ENCODE measurements at regions not wholly inside any gene's neighbourhood (a gene's known extent, or its start where the extent isn't known, plus 50 kb on each side); places are given as distances from the start of the nearest gene placed in this dataset.

GRCh38 chr20:10749084-10749483 lies 75.3 kb upstream of the JAG1 start:
- TF ChIP-seq POLR2A (IDR thresholded peaks at IDR 0.05), result no peak
- no peak for TF ChIP-seq CTCF (IDR thresholded peaks at IDR 0.05)
- no peak for TF ChIP-seq EP300 (IDR thresholded peaks at IDR 0.05)
- TF ChIP-seq POLR2AphosphoS5 (IDR thresholded peaks at IDR 0.05), result no peak
